ENCODE measurements at regions not wholly inside any gene's neighbourhood (a gene's known extent, or its start where the extent isn't known, plus 50 kb on each side); places are given as distances from the start of the nearest gene placed in this dataset.
"Not testable (repeated sequence)": the region's sequence is repeated elsewhere in the genome, so short reads cannot be mapped to it uniquely, and the experiment has no call there.

DNA sequence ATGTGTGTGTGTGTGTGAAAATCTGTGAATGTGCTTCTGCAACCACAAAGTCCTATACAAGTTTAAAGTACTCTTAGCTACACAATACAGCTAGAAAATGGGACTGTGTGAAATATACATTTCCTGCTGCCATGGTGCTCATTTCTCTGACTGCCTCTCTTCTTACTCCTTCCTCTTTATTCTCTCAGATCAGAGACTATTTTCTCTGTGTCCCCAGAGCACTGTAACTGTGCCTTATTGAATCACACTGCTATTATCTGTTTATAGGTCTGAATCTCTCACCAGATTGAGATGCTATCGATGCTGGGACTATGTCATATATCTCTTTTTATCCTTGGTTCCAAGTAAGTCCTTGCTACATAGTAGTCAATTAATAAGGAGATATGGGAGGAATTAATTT is 217.9 kb upstream of the SLCO3A1 start:
- no peak for DNase-seq (ENCODE audit: extremely low spot score, insufficient read length, low read depth)
- FAIRE-seq, result no peak

DNA sequence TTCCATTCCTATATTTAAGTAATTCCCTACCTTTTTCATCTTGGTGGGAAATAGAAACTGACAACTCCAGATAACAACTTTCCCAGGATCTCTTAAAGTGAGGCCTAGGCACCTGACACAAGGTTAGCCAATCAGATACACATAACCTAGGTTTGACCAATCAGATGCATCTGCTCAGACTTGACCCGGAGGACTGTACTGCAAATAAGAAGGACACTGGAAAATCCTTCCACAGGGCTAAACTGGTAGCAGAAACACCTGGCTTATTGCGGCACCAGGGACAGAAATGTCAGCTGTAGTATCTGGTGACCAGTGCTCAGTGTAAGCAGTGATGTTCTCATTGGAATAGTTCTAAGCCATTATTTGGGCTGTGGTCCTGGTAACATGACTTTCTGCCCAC is 204.5 kb upstream of the SLCO3A1 start:
- DNase-seq (ENCODE audit: extremely low spot score, insufficient read length, low read depth) (no peak), FAIRE-seq (no peak)

DNA sequence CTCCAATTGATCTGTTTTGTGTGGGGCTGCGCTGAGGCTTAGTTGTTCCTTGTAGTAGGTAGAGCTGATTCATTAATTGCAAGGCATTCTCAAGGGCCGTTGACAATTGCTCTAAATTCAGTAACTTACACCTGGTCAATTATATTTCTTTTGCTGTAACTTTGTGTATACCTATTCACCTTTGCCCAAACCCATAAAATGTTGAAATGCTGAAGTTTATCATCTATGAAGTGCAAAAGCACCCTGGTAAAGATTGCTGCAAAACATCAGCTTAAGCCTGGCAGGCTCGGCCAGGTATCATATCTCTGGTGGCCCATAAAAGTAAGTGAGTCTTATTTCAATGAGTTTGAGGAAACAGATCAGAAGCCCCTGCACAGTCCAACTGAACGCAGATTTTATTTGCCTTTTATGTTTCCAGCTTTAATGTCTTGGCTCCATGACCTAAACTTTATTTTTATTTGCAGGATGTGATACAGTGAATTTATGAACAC is 203.6 kb upstream of the SLCO3A1 start:
- no peak for DNase-seq (ENCODE audit: extremely low spot score, insufficient read length, low read depth)
- FAIRE-seq, result no peak

DNA sequence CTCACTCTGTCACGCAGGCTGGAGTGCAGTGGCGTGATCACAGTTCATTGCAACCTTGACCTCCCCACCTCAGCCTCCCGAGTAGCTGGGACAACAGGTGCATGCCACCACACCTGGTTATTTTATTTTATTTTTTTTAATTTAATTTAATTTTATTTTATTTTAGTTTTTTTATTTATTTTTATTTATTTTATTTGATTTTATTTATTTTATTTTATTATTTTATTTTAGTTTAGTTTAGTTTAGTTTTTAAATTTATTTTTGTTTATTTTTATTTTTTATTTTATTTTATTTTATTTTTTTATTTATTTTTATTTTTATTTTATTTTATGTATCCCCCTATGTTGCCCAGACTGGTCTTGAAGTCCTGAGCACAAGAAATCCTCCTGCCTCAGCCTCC is 202.3 kb upstream of the SLCO3A1 start:
- DNase-seq (ENCODE audit: extremely low spot score, insufficient read length, low read depth) (no peak), FAIRE-seq (no peak)

DNA sequence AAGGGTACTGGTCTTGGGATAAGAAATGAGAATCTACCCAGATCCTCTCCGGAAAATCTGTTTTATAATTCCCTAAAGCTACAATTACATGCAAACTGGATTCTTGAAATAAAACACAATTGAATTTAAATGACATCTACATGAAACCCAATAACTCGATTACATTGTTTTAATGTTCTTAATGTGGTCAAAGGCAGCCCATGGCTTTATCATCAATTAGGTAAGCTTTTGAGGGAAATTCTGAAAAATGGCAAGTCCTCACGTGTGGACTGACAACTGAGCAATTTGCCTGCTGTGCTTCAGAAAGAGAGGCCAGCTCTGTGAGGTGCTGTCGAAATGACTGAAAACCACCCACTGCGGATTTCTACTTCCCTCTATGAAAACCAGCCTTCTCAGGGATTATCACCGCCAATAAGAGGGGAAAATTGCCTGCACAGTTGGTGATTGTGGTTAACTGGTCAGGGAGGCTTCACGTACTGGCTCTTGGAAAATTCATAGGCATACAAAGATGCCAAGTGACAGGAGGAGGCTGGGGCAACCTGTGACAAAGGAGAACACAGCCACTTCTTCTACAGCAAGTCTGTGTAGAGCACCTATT is 200.8 kb upstream of the SLCO3A1 start:
- no peak for FAIRE-seq
- no peak for DNase-seq (ENCODE audit: extremely low spot score, insufficient read length, low read depth)

DNA sequence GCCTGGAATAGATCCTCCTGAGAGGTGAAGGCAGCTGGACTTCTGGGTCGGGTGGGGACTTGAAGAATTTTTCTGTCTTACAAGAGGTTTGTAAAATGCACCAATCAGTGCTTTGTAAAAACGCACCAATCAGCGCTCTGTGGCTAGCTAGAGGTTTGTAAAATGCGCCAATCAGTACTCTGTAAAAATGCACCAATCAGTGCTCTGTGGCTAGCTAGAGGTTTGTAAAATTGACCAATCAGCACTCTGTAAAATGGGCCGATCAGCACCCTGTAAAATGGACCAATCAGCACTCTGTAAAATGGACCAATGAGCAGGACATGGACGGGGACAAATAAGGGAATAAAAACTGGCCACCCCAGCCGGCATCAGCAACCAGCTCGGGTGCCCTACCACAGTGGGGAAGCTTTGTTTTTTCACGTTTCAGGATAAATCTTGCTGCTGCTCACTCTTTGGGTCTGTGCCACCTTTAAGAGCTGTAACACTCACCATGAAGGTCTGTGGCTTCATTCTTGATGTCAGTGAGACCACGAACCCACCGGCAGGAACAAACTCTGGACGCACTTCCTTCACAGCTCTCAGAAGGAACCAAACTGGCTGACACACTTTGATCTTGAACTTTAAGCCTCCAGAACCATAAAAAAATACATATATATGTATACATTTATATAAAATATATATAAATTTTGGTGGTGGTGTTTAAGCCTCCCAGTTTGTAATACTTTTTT is 197.8 kb upstream of the SLCO3A1 start:
- FAIRE-seq; DNase-seq (ENCODE audit: extremely low spot score, insufficient read length, low read depth): not testable (repeated sequence)

DNA sequence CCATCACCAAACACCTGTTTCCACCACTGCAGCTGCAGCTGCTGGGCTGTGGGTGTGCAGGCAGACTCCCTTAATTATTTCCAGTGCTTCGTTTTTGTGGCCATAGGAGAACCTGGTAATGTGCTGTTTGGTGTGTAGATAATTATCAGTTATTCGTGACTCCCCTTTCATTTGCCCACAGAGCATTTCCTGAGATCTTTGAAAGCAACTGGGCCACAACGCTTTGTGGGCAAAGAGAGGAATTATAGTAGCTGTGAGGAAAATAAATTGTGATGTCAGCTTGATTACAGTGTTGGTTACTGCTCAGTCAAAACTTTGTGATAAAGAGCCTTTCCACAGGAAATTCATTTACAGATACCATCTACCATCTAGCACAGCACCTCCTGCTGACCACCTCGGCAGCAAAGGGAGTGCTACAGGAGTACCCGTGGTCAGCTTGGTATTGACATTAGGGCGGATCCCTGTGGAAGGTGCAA is 193.3 kb upstream of the SLCO3A1 start:
- FAIRE-seq (no peak), DNase-seq (ENCODE audit: extremely low spot score, insufficient read length, low read depth) (no peak)

DNA sequence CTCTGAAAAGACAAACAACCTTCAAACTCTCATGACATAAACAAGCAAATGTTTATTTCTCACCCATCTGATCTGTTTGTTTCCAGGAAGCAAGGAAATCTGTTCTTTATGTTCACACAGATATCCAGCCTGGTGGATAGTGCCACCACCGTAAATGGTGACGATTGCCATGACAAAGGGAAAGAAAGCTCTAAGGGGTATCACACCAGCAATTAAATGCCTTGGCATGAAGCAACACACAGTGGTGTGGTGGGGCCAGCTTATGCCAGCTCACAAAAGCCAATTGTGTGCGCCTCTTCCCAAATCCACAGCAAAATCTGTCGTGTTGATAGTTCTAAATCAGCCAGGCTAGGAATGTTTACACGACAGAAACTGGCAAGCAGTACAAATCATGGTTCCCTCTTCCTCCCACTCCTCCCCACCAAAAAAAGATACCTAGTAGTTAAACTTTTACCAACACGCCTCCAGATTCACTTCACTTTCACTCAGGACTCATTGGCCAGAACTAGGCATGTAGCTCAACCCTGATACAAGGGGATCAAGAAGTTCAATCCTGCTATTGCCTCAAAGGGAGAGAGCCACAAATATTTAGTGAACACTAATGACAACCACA is 189.2 kb upstream of the SLCO3A1 start:
- FAIRE-seq, result no peak
- DNase-seq (ENCODE audit: extremely low spot score, insufficient read length, low read depth), result no peak

DNA sequence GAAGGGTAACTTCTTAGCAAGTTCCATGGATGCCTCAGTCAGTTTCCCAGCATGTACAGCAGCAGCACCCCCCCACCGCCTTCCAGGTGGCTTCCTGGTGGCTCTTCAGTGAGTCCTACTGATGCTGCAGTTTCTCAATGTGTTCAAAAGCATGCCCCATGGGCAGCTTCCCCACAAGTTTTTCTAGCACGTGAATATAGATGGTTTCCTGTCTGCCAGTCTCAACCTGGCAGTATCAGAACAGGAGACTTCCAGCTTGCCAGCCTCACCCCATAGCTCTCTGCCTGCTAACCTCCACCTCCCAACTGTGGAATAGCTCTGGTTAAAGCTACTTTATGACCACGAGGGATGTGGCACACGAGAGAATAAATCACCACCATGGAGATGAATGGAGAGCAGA is 188.3 kb upstream of the SLCO3A1 start:
- FAIRE-seq (no peak), DNase-seq (ENCODE audit: extremely low spot score, insufficient read length, low read depth) (no peak)

DNA sequence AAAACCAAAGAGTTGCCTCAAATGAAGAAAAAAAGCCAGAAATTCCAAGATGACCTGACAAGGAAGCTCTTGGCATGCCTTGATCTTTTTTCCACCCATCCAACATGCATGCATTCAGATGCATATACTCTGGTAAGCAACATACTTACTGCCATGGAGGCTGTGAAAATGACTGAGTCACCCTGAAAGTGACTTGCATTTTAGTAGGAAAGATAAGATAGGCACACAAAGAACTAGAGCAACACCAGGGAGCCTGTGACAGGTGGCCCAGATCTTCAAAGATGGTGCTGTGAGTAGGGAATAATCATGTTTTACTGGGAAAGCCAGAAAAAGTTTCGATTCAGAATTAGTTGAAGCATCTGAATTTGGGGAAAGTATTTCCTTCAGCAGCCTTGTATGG is 185.1 kb upstream of the SLCO3A1 start:
- no peak for DNase-seq (ENCODE audit: extremely low spot score, insufficient read length, low read depth)
- no peak for FAIRE-seq

DNA sequence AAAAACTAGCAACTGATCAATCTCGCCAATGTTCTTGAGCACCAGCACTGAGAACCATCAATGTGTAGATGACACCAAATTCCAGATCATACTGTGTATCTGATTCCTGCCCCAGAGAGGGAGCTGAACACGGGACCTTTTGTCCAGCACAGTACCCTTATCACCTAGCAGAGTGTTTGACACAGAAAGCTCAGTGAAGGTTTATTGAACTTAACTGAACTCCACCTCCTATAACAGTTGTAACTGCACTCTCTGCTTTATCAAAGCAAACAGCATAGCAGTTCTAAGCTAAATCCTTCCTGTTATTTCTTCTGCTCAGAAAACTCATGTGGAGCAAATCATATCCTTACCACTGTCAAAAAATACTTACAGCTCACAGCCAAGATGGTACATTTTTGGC is 183.4 kb upstream of the SLCO3A1 start:
- DNase-seq (ENCODE audit: extremely low spot score, insufficient read length, low read depth), result no peak
- FAIRE-seq, result no peak

DNA sequence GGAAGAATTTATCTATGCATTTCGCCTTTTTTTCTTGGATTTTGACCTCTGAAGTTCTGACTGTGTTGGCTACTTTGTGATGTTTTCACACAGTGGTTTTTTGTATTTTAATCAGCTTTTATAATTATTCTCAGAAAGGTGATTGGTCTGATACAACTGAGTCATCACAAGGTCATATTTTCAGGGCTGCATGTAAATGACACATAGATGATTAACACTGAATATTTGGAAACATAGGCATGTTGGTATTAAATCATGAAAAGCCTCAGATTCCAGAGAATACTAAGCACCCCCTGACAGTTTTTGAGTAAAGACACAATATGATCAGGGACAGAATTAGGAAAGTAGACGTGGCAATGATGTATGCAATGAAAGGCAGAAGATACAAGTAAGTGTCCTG is 175.5 kb upstream of the SLCO3A1 start:
- no peak for DNase-seq (ENCODE audit: extremely low spot score, insufficient read length, low read depth)
- FAIRE-seq, result no peak

DNA sequence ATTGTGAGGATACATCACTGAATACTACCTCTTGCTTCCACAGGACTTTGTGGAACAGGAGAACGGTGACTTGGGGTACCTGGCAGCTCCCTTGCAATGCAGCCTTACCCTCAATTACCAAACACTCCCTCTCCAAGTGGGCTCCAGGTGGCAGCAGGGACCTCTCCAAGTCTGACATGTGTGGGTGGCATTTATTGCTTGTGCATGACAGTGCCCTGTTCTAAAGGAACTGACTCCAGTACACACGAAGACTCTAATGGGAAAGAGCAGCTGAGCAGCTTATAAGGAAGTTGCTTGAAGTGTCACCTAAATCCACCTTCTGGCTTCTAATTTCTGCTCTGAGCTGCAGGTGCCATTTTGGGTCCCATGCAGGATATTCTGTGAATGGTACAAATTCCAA is 174.1 kb upstream of the SLCO3A1 start:
- DNase-seq (ENCODE audit: extremely low spot score, insufficient read length, low read depth) (no peak), FAIRE-seq (no peak)

DNA sequence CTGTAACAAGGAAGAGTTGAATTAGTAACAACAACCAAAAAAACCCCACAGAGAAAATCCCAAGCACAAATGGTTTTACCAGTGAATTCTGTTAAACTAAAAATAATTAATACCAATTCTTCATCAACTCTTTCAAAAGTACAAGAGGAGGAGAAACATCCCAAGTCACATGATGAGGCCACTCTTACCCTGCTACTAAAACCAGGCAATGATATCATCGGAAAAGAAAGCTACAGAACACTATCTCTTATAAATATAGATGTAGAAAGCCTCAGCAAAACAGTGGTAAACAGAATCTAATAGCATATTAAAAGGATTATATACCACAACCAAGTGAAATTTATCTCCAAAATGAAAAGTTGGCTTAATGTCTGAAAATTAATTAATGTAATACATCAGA is 168.1 kb upstream of the SLCO3A1 start:
- DNase-seq (ENCODE audit: extremely low spot score, insufficient read length, low read depth) (no peak), FAIRE-seq (no peak)

DNA sequence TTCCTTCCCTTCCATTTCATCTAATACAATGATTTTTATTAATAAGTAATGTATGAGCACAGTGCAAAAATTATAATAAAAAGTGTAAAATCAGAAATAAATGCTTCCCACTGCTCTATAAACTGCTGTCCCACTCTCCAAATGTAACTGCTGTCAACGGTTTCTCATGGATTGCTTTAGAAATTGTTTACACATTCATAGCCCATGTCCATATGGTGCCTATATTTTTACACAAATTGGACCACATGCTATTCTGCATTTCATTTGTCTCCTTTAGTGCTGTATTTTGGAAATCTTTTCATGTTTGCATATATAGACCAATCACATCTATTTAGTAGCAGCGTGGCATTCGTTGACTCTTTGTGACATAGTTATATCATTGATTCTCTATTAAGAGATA is 164.7 kb upstream of the SLCO3A1 start:
- DNase-seq (ENCODE audit: extremely low spot score, insufficient read length, low read depth) (no peak), FAIRE-seq (no peak)

DNA sequence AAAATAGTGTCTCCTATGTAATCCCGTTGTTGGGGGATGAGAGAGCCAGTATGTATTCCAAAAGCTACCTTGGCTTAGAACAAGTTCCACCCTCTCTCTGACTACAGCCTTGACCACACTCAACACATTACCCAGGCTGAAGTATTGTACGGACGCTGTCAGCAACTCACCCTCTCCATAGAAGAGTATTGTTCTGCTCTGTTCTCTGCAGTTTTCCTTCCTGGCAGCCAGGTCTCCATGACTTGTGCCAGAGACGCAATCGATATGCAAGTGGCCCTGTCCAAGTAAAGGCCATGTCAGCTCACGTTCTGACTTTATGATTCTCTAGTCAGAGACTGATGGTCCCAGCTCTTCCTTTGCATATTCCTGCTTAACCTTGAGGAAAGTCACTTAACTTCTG is 164.1 kb upstream of the SLCO3A1 start:
- DNase-seq (ENCODE audit: extremely low spot score, insufficient read length, low read depth) (no peak), FAIRE-seq (no peak)

DNA sequence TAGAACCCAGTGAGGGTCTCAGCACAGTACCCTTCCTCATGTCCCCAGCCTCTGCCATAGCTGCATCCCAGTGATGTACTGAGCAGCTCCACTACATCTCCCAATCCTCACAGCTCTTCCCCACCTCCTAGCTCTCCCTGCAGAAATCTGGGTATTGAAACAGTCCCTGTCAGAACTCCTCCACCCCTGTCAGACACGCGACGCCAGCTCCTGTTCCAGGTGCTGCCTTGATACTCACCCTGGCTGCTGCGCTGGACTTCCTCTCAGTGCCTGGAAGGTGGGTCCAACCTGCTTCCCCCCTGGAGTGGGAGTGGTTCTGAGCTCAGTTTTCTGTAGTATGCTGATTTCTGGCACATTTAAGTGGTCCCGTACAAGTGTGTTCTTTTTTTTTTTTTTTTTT is 160.9 kb upstream of the SLCO3A1 start:
- no peak for FAIRE-seq
- no peak for DNase-seq (ENCODE audit: extremely low spot score, insufficient read length, low read depth)

DNA sequence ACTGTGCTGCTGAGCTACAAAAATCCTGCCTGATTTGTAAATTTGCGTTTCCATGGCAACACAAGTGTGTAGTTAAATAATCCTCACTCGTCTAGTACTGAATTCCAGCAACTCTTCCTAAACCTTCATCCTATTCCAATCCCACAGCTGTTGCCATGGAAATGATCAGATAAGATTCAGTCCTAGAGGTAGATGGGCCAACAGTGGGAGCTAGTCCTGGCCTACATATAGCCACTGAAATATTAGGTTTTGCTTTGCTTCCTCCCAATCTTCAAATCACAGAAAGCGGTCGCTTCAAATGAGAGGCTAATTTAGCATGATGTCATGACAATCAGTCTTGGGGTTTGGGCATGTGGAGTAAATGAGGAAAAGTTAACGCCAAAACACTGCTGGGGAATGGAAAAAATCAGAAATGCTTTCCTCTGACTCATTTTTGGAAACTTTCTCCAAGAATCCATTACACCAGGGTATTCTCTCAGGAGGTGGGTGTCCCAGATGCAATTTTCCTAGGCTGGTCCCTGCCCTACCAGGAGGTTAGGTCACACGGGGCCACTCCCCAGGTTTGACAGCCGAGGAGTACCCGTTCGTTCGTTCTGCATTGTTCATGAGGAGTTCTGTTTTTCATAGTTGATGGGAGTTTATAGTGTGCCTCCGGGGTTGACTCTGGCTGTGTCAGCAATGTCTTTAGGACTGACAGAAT is 159.2 kb upstream of the SLCO3A1 start:
- FAIRE-seq, result no peak

DNA sequence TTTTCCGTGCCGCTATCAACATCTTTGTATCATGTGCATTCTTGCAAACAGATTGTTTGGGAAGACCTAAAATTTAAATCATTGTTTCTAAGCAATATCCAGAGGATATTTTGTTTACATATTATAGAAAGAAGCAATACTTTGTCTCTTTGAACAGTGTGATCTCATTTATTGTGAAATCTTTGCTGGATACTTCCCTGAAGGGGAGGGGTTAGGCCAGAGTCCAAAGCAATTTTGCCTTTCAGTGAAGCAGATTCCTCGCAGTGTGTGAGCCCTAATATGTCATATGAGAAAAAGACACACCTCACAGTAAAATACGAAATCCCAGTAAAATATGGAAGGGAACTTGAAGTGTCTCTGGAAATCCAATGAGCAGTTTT is 158.7 kb upstream of the SLCO3A1 start:
- FAIRE-seq (no peak), DNase-seq (ENCODE audit: extremely low spot score, insufficient read length, low read depth) (no peak)

More for the DNA sequence above, 159.2 kb upstream of the SLCO3A1 start:
- no peak for DNase-seq (ENCODE audit: extremely low spot score, insufficient read length, low read depth)

DNA sequence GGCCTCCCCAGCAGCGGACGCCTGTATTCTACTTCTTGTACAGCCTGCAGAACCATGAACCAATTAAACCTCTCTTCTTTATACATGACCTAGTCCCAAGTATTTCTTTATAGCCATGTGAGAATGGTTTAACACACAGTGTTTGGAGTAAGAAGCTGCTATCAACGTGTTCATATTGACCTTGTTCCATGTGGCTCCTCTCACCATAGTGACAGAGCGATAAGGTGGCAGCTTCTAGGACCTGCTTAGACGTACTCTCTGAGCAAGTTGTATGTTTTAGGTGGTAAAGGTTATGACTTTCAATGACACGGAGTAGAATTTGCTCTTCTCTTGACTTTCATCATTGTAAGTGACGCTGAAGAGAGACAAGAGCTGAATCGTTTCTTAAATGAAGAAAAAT is 157.7 kb upstream of the SLCO3A1 start:
- FAIRE-seq (no peak), DNase-seq (ENCODE audit: extremely low spot score, insufficient read length, low read depth) (no peak)

DNA sequence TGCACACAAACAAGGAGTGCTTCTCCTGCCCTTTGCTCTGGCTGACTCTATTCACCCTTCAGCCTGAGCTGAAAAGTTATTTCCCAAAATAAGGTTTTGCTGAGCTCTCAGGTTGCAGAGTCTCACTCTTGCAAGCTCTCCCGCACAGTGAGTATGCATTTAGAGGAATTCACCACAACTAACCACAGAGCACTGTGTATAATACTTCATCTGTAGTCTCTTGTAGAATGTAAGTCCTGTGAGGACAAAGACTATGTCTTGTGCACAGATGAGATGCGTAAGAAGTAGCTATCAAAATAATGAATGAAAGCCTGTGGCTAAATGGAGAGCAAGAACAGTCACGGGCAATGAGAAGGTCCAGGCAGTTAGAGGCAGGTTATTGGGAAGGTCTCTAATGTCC is 156.5 kb upstream of the SLCO3A1 start:
- DNase-seq (ENCODE audit: extremely low spot score, insufficient read length, low read depth), result no peak
- FAIRE-seq, result no peak

Measured in GM18507 (cell line).